Activated naive CD8-positive, alpha-beta T cell treated with anti-CD3 and anti-CD28 coated beads, Interleukin-2, amount 10 ng/mL, durations not matched to agents 7 days and 5 days (primary cell): ENCODE measurements at regions not wholly inside any gene's neighbourhood (a gene's known extent, or its start where the extent isn't known, plus 50 kb on each side); places are given as distances from the start of the nearest gene placed in this dataset.
"Not testable (repeated sequence)": the region's sequence is repeated elsewhere in the genome, so short reads cannot be mapped to it uniquely, and the experiment has no call there.

Experiments used
- ATAC-seq: fragments of 150-1000 bp; cut with Tn5 transposase; one replicate; pipeline ENCODE4 v1.10.0; 2021; ENCODE audit warnings: low read depth, moderate library complexity
- POLR2A ChIA-PET: fragments of 350-600 bp; sonication (Branson Sonifier 250); formaldehyde crosslinking; loops from one replicate; lab custom pipeline; 2021; ENCODE audit warnings: antibody characterized with exemption; lab: Charles Lee
- DNase-seq: peaks from one replicate; pipeline ENCODE4 v3.0.0; 2021
- H3K27ac Mint-ChIP-seq: one replicate; pipeline ENCODE4 v1.8.0; 2022; ENCODE audit warnings: mild to moderate bottlenecking, mixed read lengths
- H3K27me3 Mint-ChIP-seq: one replicate; pipeline ENCODE4 v1.8.0; 2022; ENCODE audit warnings: mild to moderate bottlenecking, moderate library complexity, mixed read lengths
- H3K36me3 Mint-ChIP-seq: one replicate; pipeline ENCODE4 v1.8.0; 2021; ENCODE audit warnings: mild to moderate bottlenecking, mixed read lengths
- H3K4me1 Mint-ChIP-seq: one replicate; pipeline ENCODE4 v1.8.0; 2021; ENCODE audit warnings: mixed read lengths
- H3K4me3 Mint-ChIP-seq: one replicate; pipeline ENCODE4 v1.8.0; 2022; ENCODE audit warnings: mild to moderate bottlenecking, moderate library complexity, mixed read lengths
- H3K9me3 Mint-ChIP-seq: one replicate; pipeline ENCODE4 v1.8.0; 2021; ENCODE audit warnings: mixed read lengths

GRCh38 chr3:86382556-86382955 is 608.4 kb downstream of the VGLL3 start:
- Mint-ChIP-seq H3K27ac (no peak overlapping the region), H3K36me3 (no peaks in the 10 kb centered on the region), H3K27me3 (no peaks in the 10 kb centered on the region), H3K4me3 (no peak overlapping the region), H3K4me1 (no peaks in the 10 kb centered on the region), H3K9me3 (peaks cover 3% of the 10 kb centered on the region)
- POLR2A ChIA-PET: no interaction called here
- DNase-seq (no peak), ATAC-seq (no peak)

- H3K27me3 Mint-ChIP-seq: no peaks in the 10 kb centered on the region
- H3K4me3 Mint-ChIP-seq: no peak overlapping the region
- DNase-seq (no peak), ATAC-seq (no peak)
- no peaks in the 10 kb centered on the region for H3K4me1 Mint-ChIP-seq
- no peak overlapping the region for H3K27ac Mint-ChIP-seq
- POLR2A ChIA-PET: no interaction called here
- no peaks in the 10 kb centered on the region for H3K36me3 Mint-ChIP-seq
- peaks cover 3% of the 10 kb centered on the region for H3K9me3 Mint-ChIP-seq
These were observed 609.7 kb downstream of the VGLL3 start for GRCh38 chr3:86381247-86381646.

- no peak for ATAC-seq
- no peak for DNase-seq
- Mint-ChIP-seq H3K27ac (no peak overlapping the region), H3K36me3 (no peaks in the 10 kb centered on the region), H3K9me3 (peaks cover 3% of the 10 kb centered on the region), H3K4me1 (no peaks in the 10 kb centered on the region), H3K4me3 (no peak overlapping the region), H3K27me3 (no peaks in the 10 kb centered on the region)
- POLR2A ChIA-PET: no interaction called here
These were observed 611.7 kb downstream of the VGLL3 start for GRCh38 chr3:86379280-86379679.

GRCh38 chr3:86378829-86379228 is 612.1 kb downstream of the VGLL3 start:
- no peaks in the 10 kb centered on the region for H3K27me3 Mint-ChIP-seq
- H3K4me1 Mint-ChIP-seq: no peaks in the 10 kb centered on the region
- H3K4me3 Mint-ChIP-seq: no peak overlapping the region
- POLR2A ChIA-PET: no interaction called here
- H3K9me3 Mint-ChIP-seq: peaks cover 2% of the 10 kb centered on the region
- ATAC-seq: no peak
- no peak overlapping the region for H3K27ac Mint-ChIP-seq
- no peak for DNase-seq
- H3K36me3 Mint-ChIP-seq: no peaks in the 10 kb centered on the region

GRCh38 chr3:86335566-86335965 is 655.4 kb downstream of the VGLL3 start:
- POLR2A ChIA-PET, ATAC-seq, H3K4me3 Mint-ChIP-seq, H3K9me3 Mint-ChIP-seq, DNase-seq, H3K27me3 Mint-ChIP-seq, H3K27ac Mint-ChIP-seq, H3K4me1 Mint-ChIP-seq, H3K36me3 Mint-ChIP-seq: not testable (repeated sequence)

GRCh38 chr3:86333636-86334035 is 657.3 kb downstream of the VGLL3 start:
- DNase-seq: no peak

GRCh38 chr3:86303935-86304334 is 687.0 kb downstream of the VGLL3 start:
- Mint-ChIP-seq H3K4me1 (no peaks in the 10 kb centered on the region), H3K36me3 (no peaks in the 10 kb centered on the region), H3K27me3 (no peaks in the 10 kb centered on the region), H3K27ac (no peak overlapping the region), H3K4me3 (no peak overlapping the region), H3K9me3 (peaks cover 6% of the 10 kb centered on the region)
- POLR2A ChIA-PET: no interaction called here
- no peak for ATAC-seq
- DNase-seq: no peak

More at GRCh38 chr3:86333636-86334035, 657.3 kb downstream of the VGLL3 start:
- H3K36me3 Mint-ChIP-seq: no peaks in the 10 kb centered on the region
- H3K4me3 Mint-ChIP-seq: no peak overlapping the region
- POLR2A ChIA-PET: no interaction called here
- H3K4me1 Mint-ChIP-seq: no peaks in the 10 kb centered on the region
- H3K27me3 Mint-ChIP-seq: no peaks in the 10 kb centered on the region
- no peak for ATAC-seq
- H3K27ac Mint-ChIP-seq: no peak overlapping the region
- peaks cover 3% of the 10 kb centered on the region for H3K9me3 Mint-ChIP-seq

- Mint-ChIP-seq H3K27me3 (no peaks in the 10 kb centered on the region), H3K27ac (no peak overlapping the region), H3K9me3 (no peaks in the 10 kb centered on the region), H3K4me1 (no peaks in the 10 kb centered on the region), H3K36me3 (no peaks in the 10 kb centered on the region), H3K4me3 (no peak overlapping the region)
- ATAC-seq: no peak
- no peak for DNase-seq
- POLR2A ChIA-PET: no interaction called here
These were observed 708.7 kb downstream of the VGLL3 start for GRCh38 chr3:86282106-86282787.

- DNase-seq: no peak
- Mint-ChIP-seq H3K4me3 (no peak overlapping the region), H3K36me3 (no peaks in the 10 kb centered on the region), H3K9me3 (peaks cover 2% of the 10 kb centered on the region), H3K27ac (no peak overlapping the region), H3K4me1 (no peaks in the 10 kb centered on the region), H3K27me3 (no peaks in the 10 kb centered on the region)
- no peak for ATAC-seq
- POLR2A ChIA-PET: no interaction called here
These were observed 721.4 kb downstream of the VGLL3 start for GRCh38 chr3:86269364-86270155.

- no peaks in the 10 kb centered on the region for H3K27me3 Mint-ChIP-seq
- no peak for DNase-seq
- no peaks in the 10 kb centered on the region for H3K4me1 Mint-ChIP-seq
- peaks cover 2% of the 10 kb centered on the region for H3K9me3 Mint-ChIP-seq
- ATAC-seq: no peak
- H3K36me3 Mint-ChIP-seq: no peaks in the 10 kb centered on the region
- POLR2A ChIA-PET: no interaction called here
- H3K27ac Mint-ChIP-seq: no peak overlapping the region
- no peak overlapping the region for H3K4me3 Mint-ChIP-seq
These were observed 732.9 kb downstream of the VGLL3 start for GRCh38 chr3:86257955-86258641.

GRCh38 chr3:86254480-86254879 is 736.5 kb downstream of the VGLL3 start:
- H3K27ac Mint-ChIP-seq: no peak overlapping the region
- H3K9me3 Mint-ChIP-seq: peaks cover 2% of the 10 kb centered on the region
- no peak for DNase-seq
- no peak overlapping the region for H3K4me3 Mint-ChIP-seq
- H3K4me1 Mint-ChIP-seq: no peaks in the 10 kb centered on the region
- no peaks in the 10 kb centered on the region for H3K36me3 Mint-ChIP-seq
- POLR2A ChIA-PET: no interaction called here
- ATAC-seq: no peak
- no peaks in the 10 kb centered on the region for H3K27me3 Mint-ChIP-seq

- DNase-seq: no peak
- H3K9me3 Mint-ChIP-seq: peaks cover 1% of the 10 kb centered on the region
- POLR2A ChIA-PET: no interaction called here
- no peak for ATAC-seq
- H3K36me3 Mint-ChIP-seq: no peaks in the 10 kb centered on the region
- no peak overlapping the region for H3K4me3 Mint-ChIP-seq
- no peaks in the 10 kb centered on the region for H3K4me1 Mint-ChIP-seq
- no peak overlapping the region for H3K27ac Mint-ChIP-seq
- H3K27me3 Mint-ChIP-seq: no peaks in the 10 kb centered on the region
These were observed 739.2 kb downstream of the VGLL3 start for GRCh38 chr3:86251781-86252180.

GRCh38 chr3:86249833-86250232 is 741.1 kb downstream of the VGLL3 start:
- POLR2A ChIA-PET: no interaction called here
- DNase-seq (no peak), ATAC-seq (no peak)
- H3K4me3 Mint-ChIP-seq: no peak overlapping the region
- peaks cover 1% of the 10 kb centered on the region for H3K9me3 Mint-ChIP-seq
- no peak overlapping the region for H3K27ac Mint-ChIP-seq
- no peaks in the 10 kb centered on the region for H3K27me3 Mint-ChIP-seq
- no peaks in the 10 kb centered on the region for H3K4me1 Mint-ChIP-seq
- no peaks in the 10 kb centered on the region for H3K36me3 Mint-ChIP-seq

- peaks cover 2% of the 10 kb centered on the region for H3K9me3 Mint-ChIP-seq
- no peak overlapping the region for H3K4me3 Mint-ChIP-seq
- POLR2A ChIA-PET: no interaction called here
- H3K4me1 Mint-ChIP-seq: no peaks in the 10 kb centered on the region
- H3K27ac Mint-ChIP-seq: no peak overlapping the region
- no peaks in the 10 kb centered on the region for H3K27me3 Mint-ChIP-seq
- ATAC-seq (no peak), DNase-seq (no peak)
- no peaks in the 10 kb centered on the region for H3K36me3 Mint-ChIP-seq
These were observed 745.6 kb downstream of the VGLL3 start for GRCh38 chr3:86245360-86245759.
